Left forelimb (tissue), 1 donor: ENCODE measurements at regions not wholly inside any gene's neighbourhood (a gene's known extent, or its start where the extent isn't known, plus 50 kb on each side); places are given as distances from the start of the nearest gene placed in this dataset.
A peak's percentile ranks its signal among the peaks of the same experiment; 100 is the strongest.

Source experiments
- DNase-seq: peaks from one replicate; pipeline ENCODE4 v3.0.0-alpha.2; 2018; ENCODE audit warnings: low spot score

DNA sequence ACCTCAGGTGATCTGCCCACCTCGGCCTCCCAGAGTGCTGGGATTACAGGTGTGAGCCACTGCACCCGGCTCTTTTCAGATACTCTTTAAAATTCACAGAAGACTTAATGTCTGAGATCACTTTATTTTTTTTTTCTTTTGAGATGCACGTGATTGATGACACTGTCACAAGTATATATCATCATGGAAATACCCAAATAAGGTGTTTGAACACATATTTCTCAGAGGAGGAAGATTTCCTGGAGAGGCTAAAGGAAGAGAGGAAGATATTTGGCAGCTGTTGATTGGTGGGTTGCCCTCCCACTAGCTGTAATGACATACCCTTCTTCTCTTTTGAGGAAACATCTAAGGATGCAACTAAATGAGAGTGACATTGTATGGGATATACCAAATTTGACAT, 225.9 kb upstream of the CITED2 start:
- DNase-seq: no peak

DNA sequence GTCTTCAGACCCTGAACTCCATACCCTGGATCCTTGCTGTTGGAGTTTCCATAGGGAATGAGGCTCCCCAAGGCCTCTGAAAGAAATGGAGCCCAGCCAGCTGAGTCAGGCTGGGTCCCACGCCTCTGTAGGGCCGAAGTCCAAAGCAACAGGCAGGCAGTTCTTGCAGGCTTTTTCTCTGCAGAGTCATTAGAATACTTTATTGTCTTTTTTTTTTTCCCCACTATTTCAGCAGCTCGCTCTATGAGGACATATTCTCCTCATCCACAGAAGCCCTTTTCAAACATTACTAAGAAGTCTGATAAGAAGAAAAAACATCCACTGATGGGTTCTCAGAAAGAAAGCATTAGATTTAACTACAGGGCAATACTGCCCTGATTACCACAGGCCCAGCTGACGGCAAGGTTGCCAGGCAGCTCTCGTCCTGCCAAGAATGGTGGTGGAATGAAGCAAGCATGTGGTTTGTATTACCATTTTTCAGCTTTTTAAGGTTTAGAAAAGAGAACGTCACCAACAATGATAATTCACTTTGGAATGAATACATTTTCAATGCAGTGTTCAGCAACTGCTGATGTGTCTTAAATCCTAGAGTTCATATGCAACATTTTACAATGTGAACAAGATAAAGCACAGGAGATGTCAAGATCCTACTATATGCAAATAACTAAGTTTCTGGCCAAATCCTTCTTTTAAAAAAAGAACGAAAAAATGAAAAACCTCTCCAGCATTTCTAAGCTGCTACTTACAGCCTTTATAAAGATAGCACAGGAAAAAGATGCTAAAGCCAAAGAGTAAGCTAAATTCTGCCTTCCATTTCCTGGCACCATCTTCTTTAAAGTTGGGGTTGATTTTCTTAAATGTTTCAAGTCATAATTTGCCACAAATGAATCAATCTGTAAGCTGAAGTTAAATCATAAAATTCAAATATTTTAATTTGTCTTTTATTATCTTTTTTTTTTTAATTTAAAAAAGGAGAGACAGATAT, 223.6 kb upstream of the CITED2 start:
- DNase-seq: peak; percentile 76

DNA sequence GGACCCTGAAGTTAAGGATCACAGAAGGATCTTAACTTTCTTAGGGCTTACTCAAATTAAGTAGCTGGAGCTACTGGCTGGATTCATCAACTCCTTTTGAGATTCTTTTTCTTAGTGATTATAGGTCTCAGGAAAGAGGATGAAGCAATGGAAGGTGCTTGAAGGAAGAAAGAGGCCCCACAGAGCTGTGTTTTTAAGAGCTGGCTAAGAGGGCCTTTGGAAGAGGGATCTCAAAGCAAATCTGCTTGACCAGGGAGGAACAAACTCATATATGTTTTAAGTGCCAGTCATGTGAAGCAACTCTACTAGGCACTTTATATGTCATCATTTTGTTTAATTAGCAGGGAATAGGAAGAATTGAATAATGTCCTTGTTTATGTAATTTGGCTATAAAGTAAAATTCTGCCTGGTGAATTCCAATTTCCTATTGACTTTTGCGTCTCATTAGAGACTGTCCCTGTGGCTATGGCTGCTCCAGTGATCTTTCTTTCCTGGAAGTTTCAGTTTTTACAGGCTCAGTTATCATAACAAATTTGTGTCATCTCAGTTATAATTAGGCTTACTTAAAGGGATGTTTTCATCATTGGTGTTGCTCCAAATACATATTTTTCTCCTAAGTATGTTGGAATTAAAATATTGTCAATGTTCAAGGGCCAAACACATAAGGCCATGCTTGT, 222.8 kb upstream of the CITED2 start:
- no peak for DNase-seq

DNA sequence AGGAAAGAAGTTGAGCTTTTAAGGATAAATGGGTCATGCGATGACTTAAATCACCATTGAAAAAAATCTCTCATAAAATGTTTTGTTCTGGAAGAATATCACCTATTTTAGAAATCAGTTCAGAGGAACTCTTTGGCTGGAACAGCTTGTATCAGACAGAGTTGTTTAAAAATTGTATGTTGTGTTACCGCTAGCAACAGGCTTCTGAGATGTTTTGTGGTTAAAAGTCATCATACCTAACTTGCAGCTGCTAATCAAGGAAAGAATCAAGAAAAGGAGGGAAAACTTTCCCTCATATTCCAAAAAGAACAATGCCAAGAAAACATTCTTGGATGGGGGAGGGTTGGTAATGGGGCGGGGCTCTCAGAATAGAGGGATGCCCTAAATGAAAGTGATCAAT, 220.7 kb upstream of the CITED2 start:
- no peak for DNase-seq

DNA sequence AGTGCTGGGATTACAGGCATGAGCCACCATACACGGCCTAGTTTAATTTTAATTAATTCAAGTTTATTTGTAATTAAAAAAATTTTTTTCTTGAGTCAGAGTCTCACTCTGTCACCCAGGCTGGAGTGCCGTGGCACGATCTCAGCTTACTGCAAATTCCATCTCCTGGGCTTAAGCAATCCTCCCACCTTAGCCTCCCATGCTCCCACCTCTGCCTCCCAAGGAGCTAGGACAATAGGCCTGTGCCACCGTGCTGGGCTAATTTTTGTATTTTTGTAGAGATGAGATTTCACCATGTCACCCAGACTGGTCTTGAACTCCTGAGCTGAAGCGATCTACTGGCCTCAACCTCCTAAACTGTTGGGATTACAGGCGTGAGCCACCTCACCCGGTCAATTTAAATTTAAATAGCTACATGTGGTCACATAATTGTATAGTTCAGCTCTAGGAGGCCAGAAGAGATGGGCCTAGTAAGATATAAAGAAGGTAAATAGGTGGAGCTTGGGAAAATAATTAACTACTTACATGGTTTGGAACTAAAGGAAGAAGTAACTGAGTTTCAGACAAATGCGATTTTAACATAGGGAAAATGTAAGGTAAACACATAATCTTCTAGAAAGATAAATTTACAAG, 220.0 kb upstream of the CITED2 start:
- no peak for DNase-seq

DNA sequence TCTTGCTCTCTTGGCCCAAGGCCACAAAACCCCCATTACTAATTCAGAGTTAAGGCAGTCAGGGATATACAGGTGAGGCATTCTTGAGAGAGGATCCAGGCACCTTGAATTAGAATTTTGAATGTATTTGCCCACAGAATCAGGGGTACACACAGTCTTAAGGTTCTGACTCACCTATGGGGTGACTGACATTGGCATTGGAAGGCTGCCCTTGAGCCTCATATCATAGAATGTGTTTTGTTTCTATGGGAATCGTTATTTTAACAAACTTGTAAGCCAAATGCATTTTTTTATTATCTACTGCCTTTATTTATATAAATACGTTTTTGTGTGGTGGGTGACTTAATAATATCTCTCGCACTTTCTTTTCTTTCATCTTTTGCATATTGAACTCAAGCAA, 218.6 kb upstream of the CITED2 start:
- DNase-seq: no peak

DNA sequence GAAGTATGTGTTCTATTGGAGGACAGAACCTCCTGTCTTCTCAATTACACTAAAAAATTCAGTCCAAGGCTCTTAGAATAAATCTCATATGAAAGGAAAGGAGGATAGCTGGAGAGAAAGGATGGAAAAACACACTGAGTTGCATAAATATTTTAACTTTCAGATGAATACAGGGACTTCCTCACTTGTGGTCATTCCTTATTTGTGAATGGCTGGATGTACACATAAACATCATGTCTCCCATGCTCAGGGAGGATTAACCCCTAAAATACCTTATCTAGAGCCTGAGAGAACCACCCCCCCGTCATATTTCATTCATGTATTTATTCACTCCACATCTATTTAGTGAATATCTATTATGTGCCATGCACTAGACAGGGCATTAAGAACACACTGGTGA, 217.6 kb upstream of the CITED2 start:
- DNase-seq: no peak

DNA sequence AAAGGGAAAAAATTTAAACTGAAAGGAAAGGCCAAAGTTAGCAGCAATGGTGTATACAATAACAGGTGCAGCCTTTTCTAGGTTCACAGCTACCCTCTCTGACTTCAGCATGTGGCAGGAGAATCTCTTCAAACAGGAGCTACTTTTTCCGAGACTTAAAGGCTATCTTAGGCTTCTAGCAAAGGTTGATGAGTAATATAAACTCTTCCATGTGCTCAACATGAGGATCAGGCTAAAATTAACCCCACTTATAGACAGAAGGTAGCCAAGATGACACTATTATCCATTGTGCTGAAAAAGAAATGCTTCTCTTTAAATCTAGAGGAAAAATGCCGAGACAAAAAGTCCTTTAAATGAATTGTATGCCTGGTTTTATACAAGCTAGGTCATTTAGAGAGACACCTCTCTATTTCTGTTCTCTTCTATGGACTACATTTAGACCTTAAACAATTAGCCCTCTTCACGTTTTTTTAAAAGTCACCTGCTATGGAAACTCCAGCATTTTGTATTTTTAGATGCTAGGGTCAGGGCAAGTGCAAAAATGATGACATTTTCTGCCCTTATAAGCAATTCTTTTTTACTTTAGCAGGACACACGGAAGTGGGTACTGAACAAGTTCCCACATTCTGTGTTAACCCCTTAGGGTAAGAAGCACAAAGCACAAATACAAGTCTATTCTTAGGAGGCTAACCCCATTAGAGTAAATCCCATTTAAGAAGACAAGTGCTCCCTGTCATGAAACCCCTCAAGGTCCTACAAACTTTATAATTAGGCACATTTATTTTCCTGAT, 216.8 kb upstream of the CITED2 start:
- no peak for DNase-seq

DNA sequence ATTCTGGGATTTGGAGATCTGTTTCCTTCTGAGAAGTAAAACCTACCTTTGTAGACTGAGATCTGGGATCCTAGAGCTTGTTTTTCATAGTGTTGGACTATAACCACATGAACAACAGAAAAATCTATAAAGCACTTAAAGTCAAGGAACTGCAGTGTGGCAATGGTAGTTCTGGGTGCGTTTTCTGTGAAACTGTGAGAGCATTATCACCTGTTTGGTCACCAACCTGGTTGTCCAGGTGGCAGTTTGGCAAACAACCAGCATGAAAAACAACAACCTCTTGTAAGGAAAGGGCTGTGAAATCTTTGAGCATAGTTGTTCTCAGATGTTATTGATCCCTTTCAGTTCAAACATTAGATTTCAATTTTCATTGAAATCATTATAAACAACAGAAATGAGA, 215.8 kb upstream of the CITED2 start:
- no peak for DNase-seq

DNA sequence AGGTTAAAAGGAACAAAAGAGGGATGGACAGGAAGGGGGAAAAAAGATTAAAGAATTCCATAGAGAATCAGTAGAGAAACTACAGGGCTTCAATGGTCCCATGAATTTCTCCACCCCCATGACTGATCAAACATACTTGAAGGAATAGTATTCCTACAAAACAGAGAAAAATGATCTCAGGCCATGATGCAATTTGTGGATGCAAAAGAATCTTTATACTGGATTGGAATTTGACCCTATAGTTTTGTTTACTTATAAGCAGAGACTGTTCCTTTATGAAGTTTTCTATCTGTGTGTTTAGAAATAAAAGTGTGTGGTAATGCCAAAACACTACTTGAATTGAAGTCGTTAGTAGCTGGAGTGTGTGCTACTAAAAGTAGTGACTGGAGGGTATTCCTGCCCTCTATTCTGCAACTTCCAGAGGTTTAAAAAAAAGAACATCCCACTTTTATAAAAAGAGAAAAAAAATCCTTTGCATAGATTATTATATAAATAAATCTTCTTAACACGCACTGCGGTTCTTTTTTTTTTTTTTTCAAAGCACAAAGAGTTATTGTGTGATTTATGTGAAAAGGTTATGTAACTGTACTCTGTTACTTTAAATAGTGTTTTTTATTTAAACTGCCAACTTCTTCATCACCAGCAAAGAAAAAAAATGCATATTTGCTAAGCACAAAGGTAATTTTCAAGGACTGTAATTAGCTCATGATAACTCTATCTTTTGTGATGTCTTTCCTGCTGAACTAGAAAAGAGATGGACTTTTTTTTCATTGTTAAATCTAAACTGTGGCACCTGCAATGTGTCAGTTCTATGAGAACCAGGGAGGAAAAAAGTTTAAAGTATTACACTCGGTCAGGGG, 214.5 kb upstream of the CITED2 start:
- DNase-seq: no peak

DNA sequence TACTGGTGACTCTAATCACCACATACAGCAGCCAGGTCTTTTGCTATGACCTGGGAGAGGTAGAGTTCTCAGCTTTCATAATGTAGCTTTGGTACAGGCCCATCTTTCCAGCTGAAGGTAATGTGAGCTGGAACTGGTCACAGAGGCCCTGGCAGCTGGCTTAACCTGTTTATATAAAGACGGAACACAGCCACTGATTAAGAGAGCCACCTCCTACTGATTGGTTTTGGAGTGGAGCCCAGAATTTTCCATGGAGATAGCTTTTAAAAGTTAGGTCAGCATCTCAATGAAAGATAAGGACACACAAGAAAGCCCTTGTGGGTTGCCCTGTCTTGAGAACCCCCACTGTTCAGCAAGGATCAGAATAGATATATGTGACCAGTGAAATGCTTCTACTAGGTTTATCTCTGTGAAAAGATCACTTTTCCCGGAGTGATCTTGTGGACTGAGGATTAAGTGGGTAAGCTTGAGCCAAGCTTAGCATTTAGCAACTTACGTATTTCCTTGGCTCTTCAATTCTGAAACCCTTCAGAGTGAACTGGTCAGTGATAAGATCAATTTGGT, 213.7 kb upstream of the CITED2 start:
- no peak for DNase-seq

DNA sequence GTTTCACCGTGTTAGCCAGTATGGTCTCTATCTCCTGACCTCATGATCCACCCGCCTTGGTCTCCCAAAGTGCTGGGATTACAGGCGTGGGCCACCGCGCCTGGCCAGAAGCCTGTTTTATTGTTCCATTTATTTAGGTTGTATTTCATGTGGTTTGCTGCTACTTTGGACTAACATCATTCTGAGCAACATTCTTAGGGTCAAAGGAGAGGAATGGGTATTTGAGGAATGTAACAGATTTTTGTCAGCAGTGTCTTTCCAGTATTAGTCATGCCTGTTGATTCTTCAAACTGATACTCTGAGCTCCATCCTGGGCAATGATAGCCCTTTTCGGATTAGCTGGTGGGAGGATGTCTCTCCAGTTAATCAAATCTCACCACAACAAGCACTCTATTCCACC, 213.0 kb upstream of the CITED2 start:
- DNase-seq: no peak

DNA sequence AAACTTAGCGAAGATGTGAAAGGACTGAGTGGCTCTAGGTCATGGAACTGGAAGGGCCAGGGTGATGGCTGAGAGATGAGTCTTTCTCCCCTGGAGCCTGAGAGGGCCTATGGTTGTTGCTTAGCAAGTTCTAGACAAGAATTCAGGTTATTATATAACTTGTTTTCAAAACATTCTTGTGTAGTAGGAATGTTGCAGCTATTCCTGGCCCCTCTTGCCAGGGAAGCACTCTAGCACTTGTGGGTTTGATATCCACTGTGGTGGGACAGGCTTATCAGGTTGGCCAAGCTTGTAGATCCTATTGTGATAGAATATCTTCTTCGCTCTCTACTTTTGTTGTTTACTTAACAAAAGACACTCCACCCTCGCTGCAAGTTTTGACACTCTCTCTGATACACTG, 211.8 kb upstream of the CITED2 start:
- DNase-seq: no peak

DNA sequence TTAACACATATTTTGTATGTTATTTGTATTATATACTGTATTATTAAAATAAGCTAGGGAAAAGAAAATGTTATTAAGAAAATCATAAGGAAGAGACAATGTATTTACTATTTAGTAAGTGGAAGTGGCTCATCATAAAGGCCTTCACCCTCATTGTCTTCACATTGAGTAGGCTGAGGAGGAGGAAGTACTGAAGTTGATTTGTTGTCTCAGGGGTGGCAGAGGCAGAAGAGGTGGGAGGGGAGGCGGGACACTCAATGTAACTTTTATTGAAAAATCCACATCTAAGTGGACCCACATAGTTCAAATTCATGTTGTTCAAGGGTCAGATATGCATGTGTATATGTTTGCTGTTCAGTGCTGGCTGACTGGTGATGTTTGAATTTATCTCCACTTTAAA, 210.2 kb upstream of the CITED2 start:
- no peak for DNase-seq

DNA sequence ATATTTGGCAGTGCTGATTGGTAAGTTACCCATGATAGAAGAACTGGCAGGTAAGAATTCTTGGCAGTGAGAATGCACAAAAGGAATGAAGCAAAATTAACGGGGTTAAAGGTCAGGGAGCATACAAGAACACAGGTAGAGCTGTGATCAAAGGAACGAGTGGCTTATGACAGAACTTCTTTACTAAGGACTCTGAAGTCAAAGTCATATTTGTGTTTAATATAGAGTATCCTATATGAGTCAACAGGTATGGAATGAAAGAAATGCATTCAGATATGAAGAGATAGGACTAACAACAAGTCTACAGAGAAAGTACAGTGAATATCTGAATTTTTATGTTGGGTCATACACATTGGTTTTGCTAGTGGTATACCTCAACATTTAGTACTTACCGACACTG, 209.0 kb upstream of the CITED2 start:
- no peak for DNase-seq

DNA sequence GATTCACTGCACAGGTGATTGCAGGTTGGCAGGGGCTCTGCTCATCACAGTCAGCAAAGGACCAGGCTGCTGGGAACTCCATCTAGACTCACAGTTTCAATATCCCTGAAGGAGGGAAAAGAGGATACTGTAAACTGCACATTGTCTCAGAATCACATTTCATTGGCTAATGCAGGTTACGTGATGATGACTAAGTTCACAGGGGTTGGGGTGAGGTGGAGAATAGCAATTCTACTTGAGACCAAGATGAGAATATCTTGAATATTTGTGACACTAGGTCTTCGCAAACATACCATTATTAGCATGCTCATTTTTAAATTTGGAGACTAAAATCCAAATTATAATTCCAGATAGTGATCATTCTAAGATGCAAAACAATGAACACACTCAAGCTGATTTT, 208.5 kb upstream of the CITED2 start:
- DNase-seq: no peak

DNA sequence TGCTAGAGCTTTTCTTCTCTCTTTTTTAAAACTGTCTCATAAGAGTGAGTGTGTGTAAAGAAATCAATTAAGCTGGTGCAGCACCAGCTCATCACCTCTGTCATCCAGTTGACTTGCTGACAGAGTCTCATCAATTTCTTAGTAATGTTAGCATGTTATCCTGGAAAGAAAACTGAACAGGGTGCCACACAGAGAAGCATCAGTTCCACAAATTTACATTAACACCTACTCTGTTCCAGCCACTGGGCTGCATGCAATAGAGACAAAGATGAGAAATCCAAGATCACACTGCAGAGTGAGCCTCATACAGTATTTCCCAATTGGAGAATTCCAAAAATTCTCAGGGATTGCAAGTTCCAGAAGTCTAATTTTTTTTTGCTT, 207.0 kb upstream of the CITED2 start:
- DNase-seq: no peak

DNA sequence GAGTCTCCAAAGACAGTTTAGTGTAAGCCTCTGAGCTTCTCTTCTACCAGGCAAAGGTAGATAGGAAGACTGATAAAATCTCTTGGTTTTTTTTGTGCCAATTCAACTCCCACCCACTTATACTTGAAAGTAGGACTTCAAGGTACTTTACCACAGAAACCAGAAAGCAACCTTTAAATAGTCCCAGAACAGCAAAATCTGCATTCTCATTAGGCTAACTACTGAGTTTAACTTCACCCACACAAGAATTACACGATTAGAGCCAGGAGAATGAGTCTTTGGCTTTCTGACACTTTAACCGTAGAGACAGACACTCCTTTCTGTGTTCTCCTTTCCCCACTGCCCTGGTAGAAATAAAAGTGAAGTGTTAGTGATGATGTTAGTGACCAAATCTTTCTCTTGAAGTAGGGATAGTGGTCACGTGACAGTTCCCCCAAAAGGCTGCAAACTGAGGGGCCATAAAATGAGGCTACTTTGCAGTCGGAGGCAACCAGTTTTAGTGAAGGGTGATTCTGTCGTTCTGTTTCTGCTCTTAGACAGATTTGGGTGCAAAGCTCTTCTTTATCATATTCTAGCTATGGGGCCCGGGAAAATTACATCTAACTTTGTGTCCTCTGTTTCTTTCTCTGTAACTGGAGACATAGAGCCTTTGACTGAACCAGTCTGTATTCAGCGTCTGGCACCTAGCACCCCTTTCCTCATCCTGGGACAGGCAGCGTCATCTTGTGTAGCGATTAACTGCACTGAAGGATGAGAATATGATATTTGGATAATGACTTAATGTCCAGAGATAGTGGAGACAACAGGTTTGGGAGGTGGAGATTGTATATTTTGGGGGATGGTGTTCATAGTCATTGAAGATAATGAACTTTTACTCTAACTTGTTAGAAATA, 206.4 kb upstream of the CITED2 start:
- no peak for DNase-seq

DNA sequence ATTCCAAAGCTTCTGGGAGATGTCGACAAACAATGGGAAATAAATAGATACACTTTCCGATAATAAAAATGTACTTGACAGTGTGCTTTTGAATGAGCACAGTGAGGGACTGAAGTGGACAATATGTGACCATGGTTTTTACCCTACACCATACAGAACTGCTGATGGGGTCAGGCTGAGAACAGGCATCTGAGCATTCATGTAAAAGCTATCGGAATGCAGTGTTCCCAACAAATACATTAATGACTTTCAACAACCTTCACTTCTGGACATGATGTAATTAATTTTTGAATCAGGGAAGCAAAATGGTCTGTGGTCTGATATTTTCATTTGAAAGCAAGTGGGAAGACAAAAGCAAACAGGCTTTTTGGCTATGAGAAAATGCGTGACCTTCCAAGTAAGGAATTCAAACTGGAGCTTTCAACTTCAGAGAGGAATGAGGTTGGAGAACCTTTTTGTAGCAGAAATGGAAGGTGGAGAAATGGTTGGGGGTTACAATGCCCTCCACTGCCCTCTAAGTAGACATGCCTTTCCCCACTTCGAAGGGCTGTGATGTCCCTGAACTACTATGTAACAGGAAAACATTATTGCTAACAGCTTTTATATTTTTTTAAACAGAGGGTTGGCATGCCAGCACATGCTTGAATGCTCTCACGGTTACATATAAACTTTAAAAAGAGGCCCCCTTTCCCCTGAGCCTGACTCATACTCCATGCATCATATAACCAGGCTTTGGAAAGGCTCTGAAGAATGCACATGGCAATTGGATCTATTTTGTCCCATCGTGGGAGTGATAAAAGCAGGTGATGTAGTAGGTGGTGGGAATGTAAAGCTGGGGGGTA, 203.5 kb upstream of the CITED2 start:
- no peak for DNase-seq
